ENCODE measurements at regions not wholly inside any gene's neighbourhood (a gene's known extent, or its start where the extent isn't known, plus 50 kb on each side); places are given as distances from the start of the nearest gene placed in this dataset.

DNA sequence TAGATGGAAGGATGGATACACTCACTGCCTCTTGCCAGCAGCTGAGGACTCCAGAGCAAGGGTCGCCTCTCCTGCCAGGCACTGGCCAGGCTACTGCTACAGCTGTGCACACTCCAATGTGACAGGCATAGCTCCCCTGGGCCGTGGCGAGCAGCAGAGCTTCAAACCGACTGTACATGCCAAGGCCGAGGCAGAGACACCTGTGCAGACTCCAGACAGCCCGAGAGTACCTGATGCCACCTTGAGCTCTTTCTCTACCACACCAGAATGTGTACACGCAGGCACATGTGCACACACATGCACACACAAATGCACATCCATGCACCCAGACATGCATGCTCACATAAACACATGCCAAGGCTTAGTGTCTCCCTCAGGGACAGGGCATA, 508.3 kb upstream of the MYT1L start:
- TF ChIP-seq EZH2 (IDR thresholded peaks at IDR 0.05; ENCODE audit: borderline replicate concordance, low read length): no peak
- TF ChIP-seq CTCF (IDR thresholded peaks at IDR 0.05; ENCODE audit: low read length): no peak
